Posterior cingulate gyrus (tissue), 11 donors: ENCODE measurements at regions not wholly inside any gene's neighbourhood (a gene's known extent, or its start where the extent isn't known, plus 50 kb on each side); places are given as distances from the start of the nearest gene placed in this dataset.

Source experiments
- DNase-seq, 10 donors: peaks; one replicate each; pipeline versions ENCODE4 v3.0.0 to v3.0.0-alpha.2; 2020 to 2021; ENCODE audit warnings: mixed read lengths in 3 of 10
- intact Hi-C: fragments of 100-400 bp; cut with DNase I; formaldehyde crosslinking; loops from one replicate; pipeline ENCODE4 v1.15.1; 2023

DNA sequence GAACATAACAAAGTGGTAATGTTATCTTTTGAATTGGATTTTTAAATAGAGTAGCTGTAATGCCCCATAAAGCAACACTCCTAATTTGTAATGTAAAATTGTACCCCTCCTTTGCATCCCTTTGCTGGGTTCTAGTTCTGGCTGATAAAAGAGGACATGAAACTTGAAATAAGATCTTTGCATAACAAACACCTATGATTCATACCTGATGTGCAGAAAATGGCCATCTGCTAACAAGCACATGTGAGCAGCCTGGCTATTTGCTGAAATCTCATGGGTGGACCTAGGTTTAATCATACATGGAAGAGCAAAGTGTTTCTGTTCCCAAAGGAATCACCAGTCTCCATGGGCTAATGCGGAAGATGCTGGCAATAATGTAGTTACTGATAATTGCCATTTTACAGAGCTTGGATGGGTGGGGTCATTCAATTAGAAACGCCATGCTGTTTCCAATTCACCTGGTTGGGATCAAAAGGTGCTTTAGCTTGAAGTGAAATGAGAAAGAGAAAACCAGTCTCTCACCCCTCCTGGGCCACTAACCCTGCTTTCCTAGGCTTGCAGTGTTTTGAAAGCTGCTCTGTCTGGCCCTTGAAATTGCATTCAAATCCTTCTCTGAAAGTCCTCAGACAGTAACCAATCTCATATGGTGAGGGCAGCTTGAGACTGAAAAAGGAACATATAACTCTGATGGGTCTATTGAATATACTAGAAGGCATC is 585.1 kb downstream of the TLE4 start:
- intact Hi-C loops: no loop called here
- no peak for DNase-seq

DNA sequence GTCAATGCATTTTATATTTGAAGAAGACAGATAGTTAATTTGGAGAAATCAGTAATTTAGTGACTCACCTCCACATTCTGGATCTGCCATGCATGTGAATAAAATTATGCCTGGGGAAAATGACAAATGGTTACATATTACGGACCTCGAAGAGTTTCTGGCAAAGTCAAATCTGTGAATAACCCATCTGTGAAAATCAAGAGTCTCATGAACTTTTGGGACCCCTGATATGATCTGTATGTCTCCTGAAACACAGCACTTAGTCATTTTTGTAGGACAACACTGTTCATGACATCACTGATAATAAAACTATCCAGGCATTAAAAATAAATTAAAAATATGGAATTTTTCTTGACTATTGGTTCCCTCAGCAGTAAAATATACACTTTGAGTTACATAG is 584.5 kb downstream of the TLE4 start:
- no peak for DNase-seq
- intact Hi-C loops: no loop called here

DNA sequence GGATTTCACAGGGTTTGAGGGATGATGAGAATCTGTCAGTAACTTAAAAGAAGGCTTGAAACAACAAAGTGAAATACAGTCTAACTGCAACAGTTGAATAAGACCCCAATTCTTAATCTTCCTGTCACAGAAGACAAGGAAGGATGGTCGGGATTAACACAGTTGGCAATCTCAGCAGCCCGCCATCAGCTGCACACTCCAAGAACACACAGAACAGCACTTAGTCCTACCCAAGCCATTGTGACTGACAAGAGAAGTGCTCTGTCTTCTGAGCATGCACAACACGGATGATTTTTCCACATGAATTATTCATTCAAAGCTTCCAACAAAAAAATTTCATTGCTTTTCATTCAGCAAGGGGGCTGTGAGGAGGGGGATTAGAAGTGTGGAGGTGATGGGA is 576.1 kb downstream of the TLE4 start:
- DNase-seq: no peak
- intact Hi-C loops: no loop called here

DNA sequence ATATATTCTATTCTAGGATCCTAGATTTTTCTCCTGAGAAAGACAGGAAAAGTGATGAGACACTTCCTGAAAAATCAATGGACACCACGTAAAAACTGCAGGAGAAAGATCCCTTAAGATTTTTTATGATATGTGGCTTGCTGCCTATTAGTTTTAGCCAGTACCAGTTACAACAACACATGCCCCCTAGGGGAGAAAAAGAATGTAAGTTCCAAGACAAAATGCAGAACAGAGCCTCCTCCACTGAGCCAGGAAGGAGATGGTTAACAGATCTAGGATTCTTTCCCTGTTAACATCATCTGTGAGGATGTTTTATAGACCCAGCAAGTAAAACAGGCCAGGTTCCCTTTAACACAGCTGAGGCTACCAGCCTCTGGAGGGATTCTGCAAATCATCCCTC is 574.7 kb downstream of the TLE4 start:
- intact Hi-C loops: no loop called here
- DNase-seq: no peak

DNA sequence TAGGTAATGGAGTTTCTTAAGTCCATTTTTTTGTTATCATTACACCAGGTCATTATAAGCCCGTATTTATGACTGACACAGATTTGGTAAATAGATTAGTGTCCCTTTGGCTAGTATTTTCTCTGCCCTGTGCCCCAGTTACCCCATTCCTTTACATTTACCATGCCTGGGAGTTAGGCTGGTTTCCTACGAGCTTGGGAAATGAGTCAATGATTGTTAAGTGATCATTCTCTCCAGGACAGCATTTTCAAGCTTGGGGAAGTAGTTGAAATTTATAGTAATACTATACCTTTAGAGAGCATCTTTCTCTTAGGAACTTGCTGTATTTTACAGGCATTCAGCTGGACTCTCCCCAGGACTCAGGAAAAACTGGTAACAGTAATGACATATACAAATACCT is 573.1 kb downstream of the TLE4 start:
- DNase-seq: no peak
- intact Hi-C loops: no loop called here

DNA sequence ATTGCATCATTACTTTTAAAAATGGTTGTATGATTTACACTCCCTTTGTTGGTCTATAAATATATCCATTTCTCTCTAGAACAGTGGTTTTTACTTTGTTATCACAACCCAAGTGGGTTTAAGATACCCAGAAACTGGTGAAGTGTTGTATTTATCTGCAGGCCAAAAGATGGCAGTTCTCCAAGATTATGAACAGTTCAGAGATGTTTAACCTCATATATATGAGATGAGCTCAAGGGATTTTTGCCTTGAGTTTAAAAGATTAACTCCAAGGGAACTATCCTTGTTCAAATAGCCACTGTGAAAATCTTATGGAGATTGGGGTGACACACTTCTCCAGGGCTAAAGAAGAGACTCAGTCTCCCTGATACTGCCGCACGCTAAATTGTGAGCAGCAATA is 572.6 kb downstream of the TLE4 start:
- no peak for DNase-seq
- intact Hi-C loops: no loop called here

DNA sequence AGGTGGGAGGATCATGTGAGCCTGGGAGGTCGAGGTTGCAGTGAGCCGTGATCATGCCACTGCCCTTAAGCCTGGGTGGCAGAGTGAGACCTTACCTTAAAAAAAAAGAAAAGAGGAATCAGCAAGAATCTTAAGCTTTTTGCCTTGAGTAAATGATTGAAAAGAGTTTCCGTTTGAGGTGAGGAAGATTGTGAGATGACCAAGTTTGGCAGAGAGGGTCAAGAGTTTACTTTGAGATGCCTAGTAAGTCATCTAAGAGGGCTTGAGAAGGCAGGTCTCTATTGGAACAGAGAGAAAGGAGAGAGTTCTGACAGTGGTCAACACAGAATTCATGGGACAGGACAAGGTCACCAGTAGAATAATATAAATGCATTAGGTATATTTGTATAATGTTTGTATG is 572.1 kb downstream of the TLE4 start:
- intact Hi-C loops: no loop called here
- DNase-seq: no peak

DNA sequence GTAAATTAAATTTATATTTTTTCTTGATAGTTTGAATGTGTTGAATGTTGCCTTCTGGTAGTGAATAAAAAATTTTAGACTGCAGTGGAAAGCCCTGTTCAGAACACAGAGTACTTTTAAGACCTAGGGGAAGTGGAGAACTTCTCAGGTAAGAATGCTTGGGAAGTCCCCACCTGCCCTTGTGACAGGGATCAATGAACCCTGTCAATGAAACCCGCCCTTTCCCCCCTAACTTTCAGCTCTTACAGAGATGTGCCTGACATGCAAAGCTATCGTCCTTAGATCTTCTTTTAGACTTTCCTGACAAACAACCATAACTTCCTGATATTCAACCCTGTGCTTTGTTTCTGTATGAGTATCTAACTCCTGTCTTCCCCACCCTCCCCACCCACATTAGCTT is 562.7 kb downstream of the TLE4 start:
- DNase-seq: no peak
- intact Hi-C loops: no loop called here

DNA sequence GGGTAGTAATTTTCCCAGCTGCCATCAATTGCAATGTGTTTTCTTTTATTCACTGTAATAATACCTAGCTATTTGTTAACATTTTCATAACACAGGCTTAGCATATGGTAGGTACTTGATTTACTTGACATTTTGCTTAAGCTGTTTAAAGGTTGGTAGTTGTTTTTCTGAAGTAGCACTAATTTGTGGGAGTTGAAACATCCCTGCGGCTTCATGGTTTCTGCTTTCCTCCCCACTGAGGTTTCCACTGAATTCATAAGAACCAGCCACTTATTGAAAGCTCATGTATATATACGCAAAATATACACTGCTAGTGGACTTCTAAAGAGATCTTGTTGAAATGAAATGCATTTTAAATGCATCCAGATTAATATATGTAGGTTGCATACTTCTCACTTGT is 559.9 kb downstream of the TLE4 start:
- DNase-seq: no peak

DNA sequence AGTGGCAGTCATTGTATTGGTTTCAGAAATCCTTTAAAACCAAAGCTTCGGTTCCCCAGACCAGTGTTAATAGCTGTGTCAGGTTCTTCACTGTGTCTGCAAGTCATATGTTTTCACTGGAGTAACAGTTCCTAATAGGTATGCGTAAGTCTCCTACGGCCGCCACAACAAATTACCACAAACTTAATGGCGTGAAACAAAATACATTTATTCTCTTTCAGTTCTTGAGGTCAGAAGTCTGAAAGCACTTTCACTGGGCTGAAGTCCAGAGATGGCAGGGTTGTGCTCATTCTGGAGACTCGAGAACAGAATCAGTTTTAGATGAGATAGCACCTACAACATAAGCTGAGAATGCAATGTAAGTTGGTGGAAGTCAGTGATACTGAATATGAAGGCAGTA is 556.2 kb downstream of the TLE4 start:
- intact Hi-C loops: no loop called here
- no peak for DNase-seq

More for the DNA sequence above, 559.9 kb downstream of the TLE4 start:
- intact Hi-C loops: no loop called here

DNA sequence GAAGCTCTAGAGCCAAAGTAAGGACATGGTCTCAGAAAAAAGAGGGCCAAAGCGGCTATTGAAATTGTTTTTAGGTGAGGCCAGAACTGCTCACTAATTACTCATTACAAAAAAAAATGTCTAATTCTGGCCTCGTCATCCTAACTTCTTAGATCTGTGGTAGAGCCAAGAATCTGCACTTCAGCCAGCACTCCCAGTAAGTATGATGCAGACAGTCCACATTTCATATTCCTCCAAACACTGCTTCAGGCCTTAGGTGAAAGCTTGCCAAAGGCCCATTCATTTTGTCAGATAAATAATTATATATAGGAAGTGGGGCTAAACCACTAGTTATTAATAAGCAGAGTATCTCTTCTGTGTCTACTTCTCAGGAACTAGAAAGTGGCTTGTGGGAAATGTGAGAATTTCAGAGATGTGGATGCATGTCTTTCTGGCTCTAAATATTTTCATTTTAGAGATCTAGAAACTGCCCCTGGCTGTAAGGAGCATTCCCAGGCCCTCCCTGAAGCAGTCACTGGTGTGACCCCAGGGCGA is 554.0 kb downstream of the TLE4 start:
- intact Hi-C loops: no loop called here
- no peak for DNase-seq

DNA sequence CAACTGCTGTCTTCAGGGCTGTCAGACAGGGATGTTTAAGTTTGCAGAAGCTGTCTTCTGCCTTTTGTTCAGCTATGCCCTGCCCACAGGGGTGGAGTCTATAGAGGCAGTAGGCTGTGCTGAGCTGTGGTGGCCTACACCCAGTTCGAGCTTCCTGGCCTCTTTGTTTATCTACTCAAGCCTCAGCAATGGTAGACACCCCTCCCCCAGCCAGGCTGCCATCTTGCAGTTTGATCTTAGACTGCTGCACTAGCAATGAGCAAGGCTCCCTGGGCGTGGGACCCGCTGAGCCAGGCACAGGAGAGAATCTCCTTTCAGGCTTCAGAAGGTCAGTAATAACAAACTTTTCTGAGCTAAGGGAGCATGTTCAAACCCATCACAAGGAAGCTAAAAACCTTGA is 545.3 kb downstream of the TLE4 start:
- peak in 3 of 10 donors; percentile 48 to 71 (median 58) for DNase-seq
- intact Hi-C loops: no loop called here

DNA sequence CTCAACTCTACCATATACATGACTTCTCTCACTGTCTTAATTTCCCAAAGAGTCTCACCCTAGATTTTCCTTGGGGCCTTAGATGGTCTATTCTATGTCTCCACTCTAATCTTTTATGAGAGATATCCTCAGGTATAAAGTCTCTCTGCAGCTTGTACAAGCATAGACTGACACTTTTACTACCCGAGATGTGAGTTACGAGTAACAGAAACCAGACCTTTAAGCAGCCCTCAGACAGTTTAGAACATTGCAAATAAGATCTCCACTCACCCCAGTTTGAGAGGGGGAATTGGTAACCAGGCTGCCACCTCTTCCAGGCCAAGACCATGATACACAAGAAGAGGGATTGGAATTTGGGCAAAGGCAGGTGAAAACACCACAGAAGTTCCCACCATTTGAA is 542.5 kb downstream of the TLE4 start:
- no peak for DNase-seq
- intact Hi-C loops: no loop called here

DNA sequence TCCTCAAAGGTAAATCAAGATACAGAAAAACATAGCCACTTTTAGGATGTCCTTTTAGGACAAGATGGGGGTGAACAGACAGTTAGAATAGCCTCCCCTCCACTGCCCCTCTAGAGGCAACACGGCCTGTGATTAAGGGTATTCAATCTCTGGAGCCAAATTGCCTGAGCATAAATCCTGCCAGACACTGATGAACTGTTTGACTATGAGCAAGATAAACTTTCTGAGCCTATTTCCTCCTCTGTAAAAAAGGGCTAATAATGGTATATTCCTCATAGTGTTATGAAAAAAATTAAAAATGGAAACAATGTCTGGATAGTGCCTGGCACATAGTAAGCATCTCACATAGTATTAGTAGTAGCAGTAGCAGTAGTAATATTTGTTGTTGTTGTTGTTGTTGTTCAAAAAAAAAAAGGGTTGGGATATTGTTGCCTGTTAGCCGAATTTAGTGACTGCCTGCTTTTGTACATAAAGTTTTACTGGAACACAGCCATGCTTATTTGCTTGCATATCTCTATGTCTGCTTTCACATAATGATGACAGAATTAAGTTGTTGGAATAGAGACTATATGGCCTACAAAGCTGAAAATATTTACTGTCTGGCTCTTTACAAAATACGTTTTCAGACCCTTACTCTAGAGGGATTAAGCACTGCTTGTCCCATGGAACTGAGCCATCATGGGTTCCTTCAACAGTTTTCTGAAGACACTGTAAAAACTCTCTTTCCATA is 536.3 kb downstream of the TLE4 start:
- DNase-seq: no peak
- intact Hi-C loops: no loop called here

DNA sequence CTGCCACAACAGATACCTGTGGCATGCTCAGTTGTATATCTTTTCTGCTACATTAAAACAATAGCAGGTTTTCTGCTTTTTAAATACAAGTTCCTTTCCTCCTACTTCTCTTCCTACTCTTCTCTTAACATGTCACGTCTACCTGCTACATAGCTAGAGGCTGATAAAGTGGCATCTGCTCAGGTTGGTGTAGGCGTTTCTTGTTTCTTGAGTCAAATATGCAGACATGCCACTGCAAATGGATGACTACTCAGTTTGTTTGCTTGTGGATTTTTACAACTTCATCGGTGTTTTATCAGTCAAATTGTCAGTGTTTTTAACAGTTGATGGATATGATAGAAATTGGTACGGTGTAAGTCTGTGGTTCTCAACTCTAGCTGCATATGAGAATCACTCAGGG is 525.7 kb downstream of the TLE4 start:
- intact Hi-C loops: no loop called here
- DNase-seq: no peak

DNA sequence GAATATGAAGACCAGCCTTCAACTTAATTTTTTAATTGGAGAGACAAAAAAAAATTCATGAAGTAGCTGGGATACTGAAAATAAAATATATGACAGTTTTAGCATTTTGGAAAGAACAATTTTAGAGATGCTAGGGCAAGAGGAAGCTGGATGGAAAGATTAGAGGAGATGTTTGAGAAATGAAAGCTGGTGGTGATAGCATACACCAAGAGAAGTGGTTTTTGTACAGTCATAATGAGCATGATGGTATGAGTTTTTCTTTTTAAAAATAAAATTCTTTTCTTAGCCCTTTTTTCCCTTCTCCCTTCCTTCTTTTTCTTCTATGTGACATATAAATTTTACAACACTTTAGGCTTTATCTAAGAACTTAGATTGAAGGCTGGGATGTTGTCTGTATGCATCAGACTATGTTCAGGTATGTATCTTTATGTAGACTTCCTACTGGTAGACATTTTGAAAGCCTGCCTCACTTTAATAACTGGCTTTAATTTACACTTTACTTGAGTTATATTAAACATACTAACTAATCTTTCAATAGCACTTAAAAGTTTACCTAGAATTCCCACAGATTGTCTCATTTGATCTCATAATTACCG is 522.5 kb downstream of the TLE4 start:
- DNase-seq: no peak
- intact Hi-C loops: no loop called here

DNA sequence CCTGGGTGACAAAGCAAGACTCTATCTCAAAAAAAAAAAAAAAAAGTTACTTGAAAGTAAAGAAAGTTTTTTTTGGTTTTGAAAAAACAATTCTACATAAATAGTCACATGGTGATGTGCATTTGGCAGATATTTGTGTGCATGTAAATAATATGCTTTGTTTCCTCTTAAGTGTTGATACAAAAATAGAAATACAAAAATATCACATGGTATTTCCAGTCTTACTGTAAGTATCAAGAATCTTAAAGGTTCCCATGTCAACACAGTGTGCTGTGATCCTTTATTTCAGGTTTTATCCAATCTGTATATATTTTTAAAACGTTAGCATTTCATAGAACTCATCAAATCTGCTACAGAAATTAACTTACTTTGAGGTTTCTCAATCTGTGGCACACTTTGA is 521.9 kb downstream of the TLE4 start:
- intact Hi-C loops: no loop called here

DNA sequence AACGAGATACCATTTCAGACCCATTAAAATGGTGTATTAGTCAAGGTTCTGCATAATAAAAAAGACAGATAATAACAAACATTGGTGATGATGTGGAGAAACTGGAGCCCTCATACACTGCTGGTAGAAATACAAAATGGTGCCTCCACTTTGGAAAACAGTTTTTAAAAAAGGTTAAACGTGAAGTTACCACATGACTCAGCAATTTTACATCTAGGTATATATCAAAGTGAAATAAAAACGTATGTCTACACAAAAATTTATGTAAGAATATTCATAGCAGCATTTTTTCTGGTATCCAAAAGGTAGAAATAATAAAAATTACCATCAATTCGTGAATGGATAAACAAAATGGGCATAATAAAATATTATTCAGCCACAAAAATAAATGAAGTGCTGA is 519.8 kb downstream of the TLE4 start:
- intact Hi-C loops: no loop called here
- no peak for DNase-seq

More for the DNA sequence above, 521.9 kb downstream of the TLE4 start:
- no peak for DNase-seq

DNA sequence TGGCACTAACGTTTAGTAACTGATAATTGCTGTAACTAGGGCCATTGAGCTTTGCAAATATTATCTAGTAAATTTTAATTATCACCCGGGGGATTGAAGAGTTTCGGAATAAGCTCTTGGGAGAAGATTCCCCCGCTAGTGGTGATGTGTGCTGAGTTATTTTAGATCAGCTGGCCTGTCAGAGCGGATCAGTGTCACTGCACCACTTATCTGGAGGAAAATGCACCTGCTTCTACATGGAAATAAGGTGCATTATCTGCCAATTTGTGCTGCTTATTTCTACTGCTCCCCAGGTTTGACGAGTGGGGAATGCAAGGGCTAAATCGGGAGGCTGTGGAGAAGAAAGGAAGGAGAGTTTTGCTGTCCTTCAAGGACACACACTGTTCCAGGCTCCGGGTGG is 518.6 kb downstream of the TLE4 start:
- intact Hi-C loops: no loop called here
- no peak for DNase-seq

DNA sequence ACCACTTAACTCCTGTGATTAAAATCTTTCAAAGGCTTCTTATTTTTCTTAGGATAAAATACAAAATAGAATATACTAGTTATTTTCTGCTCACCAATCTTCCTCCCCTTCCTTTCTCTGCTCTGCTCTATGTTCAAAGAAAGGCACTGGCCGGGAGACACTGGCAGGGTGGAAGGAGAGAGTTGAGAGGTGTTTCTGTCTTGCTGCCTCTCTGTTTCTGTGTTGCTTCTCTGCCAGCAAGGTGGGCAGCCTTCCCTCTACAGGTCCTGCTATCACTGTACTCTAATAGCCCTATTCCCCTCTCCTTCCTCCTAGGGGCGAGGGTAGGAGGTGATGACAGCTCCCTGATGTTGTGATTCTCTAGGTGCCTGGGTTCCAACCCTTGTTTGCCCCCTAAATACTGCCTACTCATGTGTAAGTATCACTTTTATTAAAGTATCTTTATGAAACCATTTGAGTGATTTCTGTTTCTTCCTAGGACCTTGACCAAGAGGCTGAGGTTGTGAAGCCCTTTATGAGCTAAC is 515.1 kb downstream of the TLE4 start:
- intact Hi-C loops: no loop called here
- DNase-seq: no peak

DNA sequence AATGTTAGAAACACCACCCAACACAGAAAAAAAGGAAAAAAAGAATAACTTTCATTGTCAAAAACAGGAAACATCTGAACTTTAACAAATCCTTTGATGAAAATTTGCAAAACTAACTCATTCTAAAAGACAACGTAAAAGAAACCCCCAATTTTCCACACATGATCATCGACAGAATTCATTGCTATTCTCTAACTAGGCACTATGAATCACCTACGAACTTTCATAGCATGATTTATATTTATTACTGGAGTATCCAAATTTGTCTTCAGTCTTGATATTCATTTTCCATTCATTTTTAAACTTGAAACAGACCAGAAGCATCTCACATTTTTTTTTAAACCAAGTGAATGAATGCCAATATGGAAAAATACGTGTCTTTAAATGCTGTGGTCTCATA is 514.6 kb downstream of the TLE4 start:
- DNase-seq: no peak
- intact Hi-C loops: no loop called here

DNA sequence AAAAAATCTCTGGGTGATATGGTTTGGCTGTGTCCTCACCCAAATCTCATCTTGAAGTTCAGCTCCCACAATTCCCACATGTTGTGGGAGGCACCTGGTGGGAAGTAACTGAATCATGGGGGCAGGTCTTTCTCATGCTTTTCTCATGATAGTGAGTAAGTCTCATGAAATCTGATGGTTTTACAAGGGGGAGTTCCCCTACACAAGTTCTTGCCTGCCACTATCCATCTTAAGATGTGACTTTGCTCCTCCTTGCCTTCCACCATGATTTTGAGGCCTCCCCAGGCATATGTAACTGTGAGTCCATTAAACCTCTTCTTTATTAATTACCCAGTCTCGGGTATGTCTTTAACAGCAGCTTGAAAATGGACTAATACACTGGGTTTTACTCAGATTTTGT is 513.9 kb downstream of the TLE4 start:
- no peak for DNase-seq
- intact Hi-C loops: no loop called here
